DOHH2 (cell line): ENCODE measurements at regions not wholly inside any gene's neighbourhood (a gene's known extent, or its start where the extent isn't known, plus 50 kb on each side); places are given as distances from the start of the nearest gene placed in this dataset.

ENCODE experiments used
- H3F3A ChIP-seq: fragments of 200-600 bp; sonication (generic), shearing (Covaris generic); 2 replicates; pipeline ENCODE4 v1.6.0; 2016; ENCODE audit warnings: antibody characterized with exemption, mild to moderate bottlenecking; ENCODE audit not compliant: control insufficient read depth, insufficient read depth
- H3K27ac ChIP-seq: fragments of 200-600 bp; sonication (generic); 2 replicates; pipeline ENCODE4 v1.5.1; 2014; ENCODE audit warnings: low read depth, mild to moderate bottlenecking, low read length, moderate library complexity
- H3K27me3 ChIP-seq: fragments of 200-600 bp; sonication (generic); 2 replicates; pipeline ENCODE4 v1.6.1; 2014; ENCODE audit warnings: mild to moderate bottlenecking, low read length, mixed read lengths; ENCODE audit not compliant: control insufficient read depth
- H3K36me3 ChIP-seq: fragments of 200-600 bp; sonication (generic); 2 replicates; pipeline ENCODE4 v1.6.1; 2014; ENCODE audit warnings: mild to moderate bottlenecking, low read length, moderate library complexity, mixed read lengths; ENCODE audit not compliant: control insufficient read depth
- H3K4me1 ChIP-seq: fragments of 200-600 bp; sonication (generic); 2 replicates; pipeline ENCODE4 v1.6.1; 2014; ENCODE audit warnings: mild to moderate bottlenecking, low read length, mixed read lengths; ENCODE audit not compliant: control insufficient read depth
- H3K4me2 ChIP-seq: fragments of 200-600 bp; sonication (generic); 2 replicates; pipeline ENCODE4 v1.6.0; 2014; ENCODE audit warnings: mild to moderate bottlenecking, low read length, moderate library complexity
- H3K4me3 ChIP-seq: fragments of 200-600 bp; sonication (generic); 2 replicates; pipeline ENCODE4 v1.5.1; 2014; ENCODE audit warnings: mild to moderate bottlenecking, low read length, mixed read lengths
- H3K79me2 ChIP-seq: fragments of 200-600 bp; sonication (generic); 2 replicates; pipeline ENCODE4 v1.6.1; 2014; ENCODE audit warnings: mild to moderate bottlenecking, low read length, mixed read lengths; ENCODE audit not compliant: control insufficient read depth
- H3K9me2 ChIP-seq: fragments of 200-600 bp; sonication (generic); replicated peaks from 2 replicates; pipeline ENCODE4 v1.6.1; 2014; ENCODE audit warnings: mild to moderate bottlenecking, low read length, mixed read lengths; ENCODE audit not compliant: control insufficient read depth
- H3K9me3 ChIP-seq: fragments of 200-600 bp; sonication (generic); 2 replicates; pipeline ENCODE4 v1.6.1; 2014; ENCODE audit warnings: antibody characterized with exemption, low read length, mixed read lengths; ENCODE audit not compliant: control insufficient read depth, insufficient read depth
- H4K20me1 ChIP-seq: fragments of 200-600 bp; sonication (generic); 2 replicates; pipeline ENCODE4 v1.6.0; 2014; ENCODE audit warnings: low read depth, mild to moderate bottlenecking, antibody characterized with exemption, low read length, moderate library complexity; ENCODE audit not compliant: control insufficient read depth, insufficient read depth
- EZH2phosphoT487 ChIP-seq: fragments of 200-600 bp; sonication (generic); IDR thresholded peaks from 2 replicates; pipeline ENCODE4 v1.6.1; 2017; ENCODE audit warnings: borderline replicate concordance, mild to moderate bottlenecking, antibody characterized with exemption, low read length, moderate library complexity, mixed read lengths
- TF ChIP-seq, protein P1 (sequence below): fragments of 200-600 bp; sonication (generic); IDR thresholded peaks from one replicate; pipeline ENCODE4 v1.5.1; 2014; ENCODE audit warnings: antibody characterized with exemption, mild to moderate bottlenecking, low read depth, low read length; ENCODE audit not compliant: poor library complexity, severe bottlenecking

DNA sequence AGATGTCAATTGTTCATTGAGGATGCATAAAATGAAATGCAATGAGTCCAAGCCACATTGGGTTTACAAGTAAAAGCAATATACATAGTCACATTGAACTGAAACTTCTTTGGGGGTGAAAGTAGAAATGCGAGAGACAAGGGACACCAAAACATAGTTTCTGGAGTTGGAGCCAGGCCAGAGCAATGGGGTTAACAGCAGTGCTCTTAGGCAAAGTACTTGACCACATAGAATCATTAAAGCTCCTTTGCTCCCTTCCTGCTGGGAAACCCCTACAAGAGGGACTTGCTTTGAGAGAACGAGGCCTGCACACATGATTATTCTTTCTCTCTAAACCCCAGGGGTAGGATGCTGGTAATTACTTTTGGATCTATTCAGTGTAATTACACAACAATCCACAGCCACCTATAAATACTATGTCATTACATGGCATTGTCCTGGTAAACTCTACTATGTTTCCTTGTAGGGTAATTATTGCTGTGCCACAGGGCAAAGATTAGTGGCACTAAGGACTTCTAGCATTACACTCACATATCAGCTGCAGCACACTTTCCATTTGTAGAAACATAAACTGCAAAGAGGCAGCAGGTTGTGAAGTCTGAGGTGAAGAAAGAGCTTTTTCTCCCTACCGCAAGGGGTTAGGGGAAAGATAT is 421.6 kb upstream of the PBX1 start:
- H3F3A ChIP-seq: no peaks in the 10 kb centered on the region
- no peaks in the 10 kb centered on the region for H3K4me1 ChIP-seq
- H3K4me3 ChIP-seq: no peak overlapping the region
- no peaks in the 10 kb centered on the region for H4K20me1 ChIP-seq
- H3K27ac ChIP-seq: no peak overlapping the region
- no peak overlapping the region for H3K4me2 ChIP-seq
- H3K9me3 ChIP-seq: no peaks in the 10 kb centered on the region
- H3K36me3 ChIP-seq: no peaks in the 10 kb centered on the region
- H3K9me2 ChIP-seq: no peaks in the 10 kb centered on the region
- H3K79me2 ChIP-seq: no peaks in the 10 kb centered on the region
- H3K27me3 ChIP-seq: no peaks in the 10 kb centered on the region
- TF ChIP-seq, protein P1, sequence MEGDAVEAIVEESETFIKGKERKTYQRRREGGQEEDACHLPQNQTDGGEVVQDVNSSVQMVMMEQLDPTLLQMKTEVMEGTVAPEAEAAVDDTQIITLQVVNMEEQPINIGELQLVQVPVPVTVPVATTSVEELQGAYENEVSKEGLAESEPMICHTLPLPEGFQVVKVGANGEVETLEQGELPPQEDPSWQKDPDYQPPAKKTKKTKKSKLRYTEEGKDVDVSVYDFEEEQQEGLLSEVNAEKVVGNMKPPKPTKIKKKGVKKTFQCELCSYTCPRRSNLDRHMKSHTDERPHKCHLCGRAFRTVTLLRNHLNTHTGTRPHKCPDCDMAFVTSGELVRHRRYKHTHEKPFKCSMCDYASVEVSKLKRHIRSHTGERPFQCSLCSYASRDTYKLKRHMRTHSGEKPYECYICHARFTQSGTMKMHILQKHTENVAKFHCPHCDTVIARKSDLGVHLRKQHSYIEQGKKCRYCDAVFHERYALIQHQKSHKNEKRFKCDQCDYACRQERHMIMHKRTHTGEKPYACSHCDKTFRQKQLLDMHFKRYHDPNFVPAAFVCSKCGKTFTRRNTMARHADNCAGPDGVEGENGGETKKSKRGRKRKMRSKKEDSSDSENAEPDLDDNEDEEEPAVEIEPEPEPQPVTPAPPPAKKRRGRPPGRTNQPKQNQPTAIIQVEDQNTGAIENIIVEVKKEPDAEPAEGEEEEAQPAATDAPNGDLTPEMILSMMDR: no peak
- TF ChIP-seq EZH2phosphoT487: no peak

DNA sequence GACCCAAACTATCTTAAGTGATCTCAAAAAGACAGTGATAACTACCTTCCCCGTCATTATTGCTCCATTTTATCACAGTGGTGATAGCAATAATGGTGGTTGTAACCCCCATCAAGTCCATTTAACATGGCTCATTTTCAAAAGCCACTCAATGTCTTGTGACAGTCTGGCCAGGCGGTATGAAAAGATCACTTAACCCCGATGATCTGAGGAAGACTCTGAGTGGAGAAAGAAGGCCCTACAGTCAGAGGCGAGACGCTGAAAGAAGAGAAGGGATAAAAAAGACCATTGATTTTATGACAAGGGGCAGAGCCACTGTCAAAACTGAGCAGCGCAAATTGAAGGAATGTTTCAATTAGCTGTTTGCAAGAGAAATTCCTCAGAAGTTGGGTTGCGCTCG is 417.2 kb upstream of the PBX1 start:
- Histone ChIP-seq H3K27ac (no peak overlapping the region), H3K9me3 (no peaks in the 10 kb centered on the region), H3K4me2 (no peak overlapping the region), H3K4me1 (no peaks in the 10 kb centered on the region), H3K36me3 (no peaks in the 10 kb centered on the region), H4K20me1 (no peaks in the 10 kb centered on the region), H3K9me2 (no peaks in the 10 kb centered on the region), H3K79me2 (no peaks in the 10 kb centered on the region), H3K4me3 (no peak overlapping the region), H3F3A (no peaks in the 10 kb centered on the region), H3K27me3 (no peaks in the 10 kb centered on the region)
- TF ChIP-seq EZH2phosphoT487: no peak
- TF ChIP-seq, protein P1: no peak

DNA sequence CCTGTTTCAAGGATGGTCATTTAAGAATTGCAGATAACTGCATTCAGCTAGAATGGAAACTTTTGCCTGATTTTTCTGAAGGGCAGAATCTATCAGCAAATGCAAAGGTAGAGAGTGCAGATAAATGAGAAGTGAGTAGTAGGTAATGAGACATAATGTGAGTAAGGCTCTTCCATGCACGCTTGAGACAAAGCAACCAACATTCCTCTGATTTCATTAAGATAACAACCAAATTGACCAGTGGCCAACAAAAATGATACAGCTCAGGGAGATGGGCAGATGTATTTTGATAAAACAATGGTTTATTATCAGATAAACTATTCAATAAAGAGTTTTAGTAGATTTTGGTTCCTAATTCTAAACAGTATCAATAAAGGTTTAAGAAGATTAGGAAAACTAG is 404.4 kb upstream of the PBX1 start:
- Histone ChIP-seq H4K20me1 (no peaks in the 10 kb centered on the region), H3K79me2 (no peaks in the 10 kb centered on the region), H3K36me3 (no peaks in the 10 kb centered on the region), H3K4me3 (no peak overlapping the region), H3K27ac (no peak overlapping the region), H3K9me3 (no peaks in the 10 kb centered on the region), H3K9me2 (no peaks in the 10 kb centered on the region), H3K4me1 (no peaks in the 10 kb centered on the region), H3K27me3 (no peaks in the 10 kb centered on the region), H3F3A (no peaks in the 10 kb centered on the region), H3K4me2 (no peak overlapping the region)
- TF ChIP-seq, protein P1: no peak
- no peak for TF ChIP-seq EZH2phosphoT487
